ENCODE measurements at regions not wholly inside any gene's neighbourhood (a gene's known extent, or its start where the extent isn't known, plus 50 kb on each side); places are given as distances from the start of the nearest gene placed in this dataset.

- TF ChIP-seq CTCF (IDR thresholded peaks at IDR 0.05; ENCODE audit: poor library complexity, severe bottlenecking) (no peak), RAD21 (conservative IDR thresholded peaks at IDR 0.05) (peak; percentile 19), EZH2 (IDR thresholded peaks at IDR 0.05; ENCODE audit: borderline replicate concordance, insufficient read depth, low read length, poor library complexity, severe bottlenecking) (no peak), SMC3 (conservative IDR thresholded peaks at IDR 0.05; ENCODE audit: poor library complexity) (no peak), TAF1 (IDR thresholded peaks at IDR 0.05; ENCODE audit: low read depth) (no peak), REST (IDR thresholded peaks at IDR 0.05; ENCODE audit: borderline replicate concordance) (no peak), POLR2AphosphoS5 (IDR thresholded peaks at IDR 0.05) (peak; percentile 48), MXI1 (conservative IDR thresholded peaks at IDR 0.05; ENCODE audit: poor library complexity, severe bottlenecking) (no peak), EP300 (conservative IDR thresholded peaks at IDR 0.05; ENCODE audit: poor library complexity, severe bottlenecking) (peak; percentile 56)
These were observed 90.3 kb upstream of the ZNF366 start for GRCh38 chr5:72597456-72597948.

All from neural cell (in vitro differentiated cells).